ENCODE measurements at regions not wholly inside any gene's neighbourhood (a gene's known extent, or its start where the extent isn't known, plus 50 kb on each side); places are given as distances from the start of the nearest gene placed in this dataset.

DNA sequence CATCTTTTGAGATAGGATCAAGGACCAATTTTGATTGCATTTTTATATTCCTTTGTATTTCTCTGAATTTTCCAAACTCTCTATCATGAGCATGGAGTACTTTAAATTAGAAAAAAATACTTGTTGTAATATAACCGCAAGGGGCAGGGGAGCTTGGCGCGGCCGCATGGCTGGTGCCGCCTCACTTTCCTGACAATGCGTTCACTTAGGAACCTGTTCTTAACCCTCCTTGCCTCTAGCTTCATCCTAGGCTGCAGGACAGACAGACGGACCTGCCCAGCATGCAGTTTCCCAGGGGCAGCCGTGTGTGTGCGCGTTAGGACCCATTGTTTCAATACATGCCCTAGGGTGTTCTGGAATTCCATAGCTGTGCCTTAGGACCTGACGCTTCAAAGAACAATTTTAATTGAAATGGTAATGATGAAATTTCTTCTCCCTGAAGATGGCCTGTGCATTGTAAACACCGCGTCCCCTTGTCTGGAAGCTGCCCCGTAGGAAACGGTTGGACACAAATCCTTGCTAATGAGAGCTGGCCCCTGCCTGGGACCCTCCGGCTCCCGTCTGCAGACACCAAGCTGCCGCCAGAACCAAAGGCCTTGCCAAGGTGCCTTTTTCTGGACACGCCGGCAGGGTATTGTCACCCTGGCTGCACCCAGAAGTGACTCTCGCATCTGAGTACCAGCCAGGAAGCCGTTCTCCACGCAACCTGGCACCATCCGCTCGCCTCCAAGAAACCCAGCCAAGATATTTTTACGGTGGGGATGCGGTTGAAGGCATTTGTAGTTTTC lies 466.4 kb downstream of the NPHP4 start:
- TF ChIP-seq, protein P1, sequence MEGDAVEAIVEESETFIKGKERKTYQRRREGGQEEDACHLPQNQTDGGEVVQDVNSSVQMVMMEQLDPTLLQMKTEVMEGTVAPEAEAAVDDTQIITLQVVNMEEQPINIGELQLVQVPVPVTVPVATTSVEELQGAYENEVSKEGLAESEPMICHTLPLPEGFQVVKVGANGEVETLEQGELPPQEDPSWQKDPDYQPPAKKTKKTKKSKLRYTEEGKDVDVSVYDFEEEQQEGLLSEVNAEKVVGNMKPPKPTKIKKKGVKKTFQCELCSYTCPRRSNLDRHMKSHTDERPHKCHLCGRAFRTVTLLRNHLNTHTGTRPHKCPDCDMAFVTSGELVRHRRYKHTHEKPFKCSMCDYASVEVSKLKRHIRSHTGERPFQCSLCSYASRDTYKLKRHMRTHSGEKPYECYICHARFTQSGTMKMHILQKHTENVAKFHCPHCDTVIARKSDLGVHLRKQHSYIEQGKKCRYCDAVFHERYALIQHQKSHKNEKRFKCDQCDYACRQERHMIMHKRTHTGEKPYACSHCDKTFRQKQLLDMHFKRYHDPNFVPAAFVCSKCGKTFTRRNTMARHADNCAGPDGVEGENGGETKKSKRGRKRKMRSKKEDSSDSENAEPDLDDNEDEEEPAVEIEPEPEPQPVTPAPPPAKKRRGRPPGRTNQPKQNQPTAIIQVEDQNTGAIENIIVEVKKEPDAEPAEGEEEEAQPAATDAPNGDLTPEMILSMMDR (IDR thresholded peaks at IDR 0.05; ENCODE audit: extremely low read depth, low read depth, low read length): no peak
- H4K20me1 ChIP-seq (ENCODE audit: insufficient read depth, low read length): no peaks in the 10 kb centered on the region
- no peak overlapping the region for H3K4me2 ChIP-seq (ENCODE audit: insufficient read depth, low read length)
- no peaks in the 10 kb centered on the region for H3K4me1 ChIP-seq (ENCODE audit: insufficient read depth, low read length)
- no peaks in the 10 kb centered on the region for H3K36me3 ChIP-seq (ENCODE audit: insufficient read depth, low read length)
- no peaks in the 10 kb centered on the region for H3K27me3 ChIP-seq (ENCODE audit: insufficient read depth, low read length)
- H2AFZ ChIP-seq (ENCODE audit: low read length): no peak overlapping the region
- H3K27ac ChIP-seq (ENCODE audit: low read depth, low read length): no peak overlapping the region
- H3K4me3 ChIP-seq (ENCODE audit: insufficient read depth, low read length): no peak overlapping the region
- H3K9me3 ChIP-seq (ENCODE audit: low read depth, low read length): no peaks in the 10 kb centered on the region
- H3K79me2 ChIP-seq (ENCODE audit: insufficient read depth, low read length): no peaks in the 10 kb centered on the region
- DNase-seq (ENCODE audit: insufficient read length, low spot score, missing footprints): no peak

DNA sequence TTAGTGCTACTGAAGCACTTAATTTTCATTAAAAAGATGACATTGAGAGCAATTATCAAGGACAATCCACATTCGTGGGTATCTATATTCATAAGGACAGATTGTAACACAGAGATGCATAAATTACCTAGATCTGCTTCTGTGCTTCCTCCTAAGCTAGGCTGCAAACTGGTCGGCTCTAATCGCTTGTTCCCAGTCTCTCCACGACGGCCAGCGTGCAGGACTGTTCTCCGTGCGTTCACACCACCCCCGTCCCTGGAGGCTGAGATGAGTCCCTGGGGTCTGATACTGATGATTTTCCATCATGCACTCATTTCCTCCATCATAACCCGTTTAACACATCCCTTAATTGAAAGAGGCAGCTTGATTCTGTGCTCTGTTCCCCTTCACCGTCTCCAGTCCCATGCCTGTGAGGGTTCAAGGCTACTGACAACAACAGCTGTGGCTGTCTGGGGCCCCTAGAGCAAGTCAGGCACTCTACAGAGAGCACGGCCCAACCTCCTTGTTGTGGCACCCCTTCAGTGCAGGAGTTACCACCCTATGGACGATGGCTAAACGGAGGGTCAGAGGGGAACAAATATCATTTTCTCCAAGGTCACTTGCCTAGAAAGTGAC lies 469.6 kb downstream of the NPHP4 start:
- Histone ChIP-seq H3K4me2 (ENCODE audit: insufficient read depth, low read length) (no peak overlapping the region), H4K20me1 (ENCODE audit: insufficient read depth, low read length) (no peaks in the 10 kb centered on the region), H2AFZ (ENCODE audit: low read length) (no peak overlapping the region), H3K4me1 (ENCODE audit: insufficient read depth, low read length) (no peaks in the 10 kb centered on the region), H3K36me3 (ENCODE audit: insufficient read depth, low read length) (no peaks in the 10 kb centered on the region), H3K4me3 (ENCODE audit: insufficient read depth, low read length) (no peak overlapping the region), H3K9me3 (ENCODE audit: low read depth, low read length) (no peaks in the 10 kb centered on the region), H3K27ac (ENCODE audit: low read depth, low read length) (no peak overlapping the region), H3K27me3 (ENCODE audit: insufficient read depth, low read length) (no peaks in the 10 kb centered on the region), H3K79me2 (ENCODE audit: insufficient read depth, low read length) (no peaks in the 10 kb centered on the region)
- TF ChIP-seq, protein P1 (IDR thresholded peaks at IDR 0.05; ENCODE audit: extremely low read depth, low read depth, low read length): no peak
- no peak for DNase-seq (ENCODE audit: insufficient read length, low spot score, missing footprints)

DNA sequence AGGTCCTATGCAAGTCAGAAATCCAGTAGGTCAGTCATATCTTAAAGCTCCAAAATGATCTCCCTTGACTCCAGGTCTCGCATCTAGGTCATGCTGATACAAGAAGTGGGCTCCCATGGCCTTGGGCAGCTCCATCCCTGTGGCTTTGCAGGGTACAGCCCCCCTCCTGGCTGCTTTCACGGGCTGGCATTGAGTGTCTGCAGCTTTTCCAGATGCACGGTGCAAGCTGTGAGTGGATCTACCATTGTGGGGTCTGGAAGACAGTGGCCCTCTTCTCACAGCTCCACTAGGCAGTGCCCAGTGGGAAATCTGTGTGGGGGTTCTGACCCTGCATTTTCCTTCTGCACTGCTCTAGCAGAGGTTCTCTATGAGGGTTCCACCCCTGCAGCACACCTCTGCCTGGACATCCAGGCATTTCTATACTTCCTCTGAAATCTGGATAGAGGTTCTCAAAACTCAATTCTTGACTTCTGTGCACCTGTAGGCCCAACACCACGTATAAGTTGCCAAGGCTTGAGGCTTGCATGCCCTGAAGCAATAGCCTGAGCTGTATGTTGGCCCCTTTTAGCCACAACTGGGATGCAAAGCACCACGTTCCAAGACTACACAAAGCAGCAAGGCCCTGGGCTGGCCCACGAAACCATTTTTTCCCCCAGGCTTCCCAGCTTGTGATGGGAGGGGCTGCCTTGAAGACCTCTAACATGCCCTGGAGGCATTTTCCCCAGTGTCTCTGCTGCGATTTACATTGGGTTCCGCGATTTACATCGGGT lies 472.7 kb downstream of the NPHP4 start:
- Histone ChIP-seq H3K27me3 (ENCODE audit: insufficient read depth, low read length) (no peaks in the 10 kb centered on the region), H3K36me3 (ENCODE audit: insufficient read depth, low read length) (no peaks in the 10 kb centered on the region), H3K9me3 (ENCODE audit: low read depth, low read length) (no peaks in the 10 kb centered on the region), H3K4me3 (ENCODE audit: insufficient read depth, low read length) (no peak overlapping the region), H3K4me2 (ENCODE audit: insufficient read depth, low read length) (no peak overlapping the region), H4K20me1 (ENCODE audit: insufficient read depth, low read length) (no peaks in the 10 kb centered on the region), H2AFZ (ENCODE audit: low read length) (no peak overlapping the region), H3K27ac (ENCODE audit: low read depth, low read length) (no peak overlapping the region), H3K4me1 (ENCODE audit: insufficient read depth, low read length) (no peaks in the 10 kb centered on the region), H3K79me2 (ENCODE audit: insufficient read depth, low read length) (no peaks in the 10 kb centered on the region)
- TF ChIP-seq, protein P1 (IDR thresholded peaks at IDR 0.05; ENCODE audit: extremely low read depth, low read depth, low read length): no peak
- no peak for DNase-seq (ENCODE audit: insufficient read length, low spot score, missing footprints)

DNA sequence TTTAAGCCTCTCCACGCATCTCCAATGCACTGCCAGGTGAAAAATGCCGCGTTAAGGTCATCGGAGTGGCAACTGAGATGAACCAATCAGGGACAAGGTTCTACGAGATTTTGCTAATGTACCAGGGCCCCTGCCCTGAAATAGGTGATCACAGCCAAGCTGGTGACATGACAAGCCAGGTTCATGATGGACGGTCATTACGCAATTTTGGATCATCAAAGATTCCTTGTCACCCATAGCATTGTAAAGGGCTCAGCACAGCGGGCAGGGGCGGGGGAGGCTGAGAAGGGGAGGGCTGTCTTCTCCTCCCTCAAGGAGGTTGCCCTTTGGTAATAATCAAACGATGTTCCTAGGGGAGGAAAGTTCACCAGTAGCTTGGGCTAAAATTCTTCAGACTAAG lies 475.5 kb downstream of the NPHP4 start:
- DNase-seq (ENCODE audit: insufficient read length, low spot score, missing footprints): no peak
- Histone ChIP-seq H3K4me3 (ENCODE audit: insufficient read depth, low read length) (no peak overlapping the region), H3K79me2 (ENCODE audit: insufficient read depth, low read length) (no peaks in the 10 kb centered on the region), H3K4me1 (ENCODE audit: insufficient read depth, low read length) (no peaks in the 10 kb centered on the region), H2AFZ (ENCODE audit: low read length) (no peak overlapping the region), H4K20me1 (ENCODE audit: insufficient read depth, low read length) (no peaks in the 10 kb centered on the region), H3K36me3 (ENCODE audit: insufficient read depth, low read length) (no peaks in the 10 kb centered on the region), H3K27me3 (ENCODE audit: insufficient read depth, low read length) (no peaks in the 10 kb centered on the region), H3K27ac (ENCODE audit: low read depth, low read length) (no peak overlapping the region), H3K4me2 (ENCODE audit: insufficient read depth, low read length) (no peak overlapping the region), H3K9me3 (ENCODE audit: low read depth, low read length) (no peaks in the 10 kb centered on the region)
- TF ChIP-seq, protein P1 (IDR thresholded peaks at IDR 0.05; ENCODE audit: extremely low read depth, low read depth, low read length): no peak
